ENCODE measurements at regions not wholly inside any gene's neighbourhood (a gene's known extent, or its start where the extent isn't known, plus 50 kb on each side); places are given as distances from the start of the nearest gene placed in this dataset.
A peak's percentile ranks its signal among the peaks of the same experiment; 100 is the strongest.
"Not testable (repeated sequence)": the region's sequence is repeated elsewhere in the genome, so short reads cannot be mapped to it uniquely, and the experiment has no call there.

- intact Hi-C loops (cut with DNase I, micrococcal nuclease): no loop called here
- ATAC-seq: no peak
- DNase-seq: no peak
These were observed 533.4 kb upstream of the BRINP1 start for GRCh38 chr9:119902611-119903010.

GRCh38 chr9:119898316-119898715 is 529.1 kb upstream of the BRINP1 start:
- intact Hi-C loops (cut with DNase I, micrococcal nuclease): no loop called here
- no peak for ATAC-seq
- DNase-seq: no peak

GRCh38 chr9:119884438-119884837 is 515.2 kb upstream of the BRINP1 start:
- intact Hi-C loops (cut with DNase I, micrococcal nuclease): no loop called here
- no peak for ATAC-seq

GRCh38 chr9:119881898-119882297 is 512.7 kb upstream of the BRINP1 start:
- no peak for ATAC-seq
- intact Hi-C loops (cut with DNase I, micrococcal nuclease): no loop called here
- no peak for DNase-seq

More at GRCh38 chr9:119884438-119884837, 515.2 kb upstream of the BRINP1 start:
- no peak for DNase-seq

GRCh38 chr9:119880361-119880760 is 511.1 kb upstream of the BRINP1 start:
- ATAC-seq (no peak), DNase-seq (no peak)
- intact Hi-C loops (cut with DNase I, micrococcal nuclease): no loop called here

- DNase-seq (no peak), ATAC-seq (no peak)
- intact Hi-C loops (cut with DNase I, micrococcal nuclease): no loop called here
These were observed 508.1 kb upstream of the BRINP1 start for GRCh38 chr9:119877306-119877705.

GRCh38 chr9:119873877-119874276 is 504.6 kb upstream of the BRINP1 start:
- intact Hi-C loops (cut with DNase I, micrococcal nuclease): no loop called here
- no peak for DNase-seq
- no peak for ATAC-seq

GRCh38 chr9:119870251-119870650 is 501.0 kb upstream of the BRINP1 start:
- intact Hi-C loops (cut with DNase I, micrococcal nuclease); ATAC-seq; DNase-seq: not testable (repeated sequence)

- ATAC-seq (no peak), DNase-seq (peak in 1 of 2 donors; percentile 41)
- intact Hi-C loops (cut with DNase I, micrococcal nuclease): no loop called here
These were observed 499.5 kb upstream of the BRINP1 start for GRCh38 chr9:119868694-119869093.

- DNase-seq (no peak), ATAC-seq (no peak)
- intact Hi-C loops (cut with DNase I, micrococcal nuclease): no loop called here
These were observed 492.6 kb upstream of the BRINP1 start for GRCh38 chr9:119861842-119862241.

- ATAC-seq (no peak), DNase-seq (no peak)
- intact Hi-C loops (cut with DNase I, micrococcal nuclease): no loop called here
These were observed 489.9 kb upstream of the BRINP1 start for GRCh38 chr9:119859128-119859527.

- intact Hi-C loops (cut with DNase I, micrococcal nuclease): no loop called here
- ATAC-seq (no peak), DNase-seq (no peak)
These were observed 483.9 kb upstream of the BRINP1 start for GRCh38 chr9:119853126-119853525.

GRCh38 chr9:119852390-119852789 is 483.2 kb upstream of the BRINP1 start:
- DNase-seq (no peak), ATAC-seq (no peak)
- intact Hi-C loops (cut with DNase I, micrococcal nuclease): no loop called here

GRCh38 chr9:119844431-119844830 is 475.2 kb upstream of the BRINP1 start:
- ATAC-seq (no peak), DNase-seq (no peak)
- intact Hi-C loops (cut with DNase I, micrococcal nuclease): no loop called here

- DNase-seq: no peak
- no peak for ATAC-seq
- intact Hi-C loops (cut with DNase I, micrococcal nuclease): no loop called here
These were observed 471.8 kb upstream of the BRINP1 start for GRCh38 chr9:119841016-119841415.

- intact Hi-C loops (cut with DNase I, micrococcal nuclease): no loop called here
- DNase-seq (no peak), ATAC-seq (no peak)
These were observed 470.7 kb upstream of the BRINP1 start for GRCh38 chr9:119839888-119840287.

GRCh38 chr9:119838210-119838609 is 469.0 kb upstream of the BRINP1 start:
- intact Hi-C loops (cut with DNase I, micrococcal nuclease): no loop called here
- DNase-seq (no peak), ATAC-seq (no peak)

- no peak for ATAC-seq
- intact Hi-C loops (cut with DNase I, micrococcal nuclease): no loop called here
- DNase-seq: no peak
These were observed 466.8 kb upstream of the BRINP1 start for GRCh38 chr9:119836036-119836435.

GRCh38 chr9:119834064-119834620 is 464.9 kb upstream of the BRINP1 start:
- intact Hi-C loops (cut with DNase I, micrococcal nuclease): no loop called here
- ATAC-seq (no peak), DNase-seq (no peak)

- intact Hi-C loops (cut with DNase I, micrococcal nuclease): no loop called here
- no peak for DNase-seq
- no peak for ATAC-seq
These were observed 462.1 kb upstream of the BRINP1 start for GRCh38 chr9:119831309-119831708.

- DNase-seq (no peak), ATAC-seq (no peak)
- intact Hi-C loops (cut with DNase I, micrococcal nuclease): no loop called here
These were observed 460.5 kb upstream of the BRINP1 start for GRCh38 chr9:119829748-119830147.

GRCh38 chr9:119829186-119829585 is 460.0 kb upstream of the BRINP1 start:
- DNase-seq (no peak), ATAC-seq (no peak)
- intact Hi-C loops (cut with DNase I, micrococcal nuclease): no loop called here

Measured in left colon (tissue), 2 donors.